Mucosa of gallbladder (tissue), 1 donor: ENCODE measurements at regions not wholly inside any gene's neighbourhood (a gene's known extent, or its start where the extent isn't known, plus 50 kb on each side); places are given as distances from the start of the nearest gene placed in this dataset.
A peak's percentile ranks its signal among the peaks of the same experiment; 100 is the strongest.
"Not testable (repeated sequence)": the region's sequence is repeated elsewhere in the genome, so short reads cannot be mapped to it uniquely, and the experiment has no call there.

Experiments
- DNase-seq: peaks from one replicate; pipeline ENCODE4 v3.0.0-alpha.2; 2020; ENCODE audit warnings: low spot score
- donor health status: DM: no; HTN: no; CAD: no.

DNA sequence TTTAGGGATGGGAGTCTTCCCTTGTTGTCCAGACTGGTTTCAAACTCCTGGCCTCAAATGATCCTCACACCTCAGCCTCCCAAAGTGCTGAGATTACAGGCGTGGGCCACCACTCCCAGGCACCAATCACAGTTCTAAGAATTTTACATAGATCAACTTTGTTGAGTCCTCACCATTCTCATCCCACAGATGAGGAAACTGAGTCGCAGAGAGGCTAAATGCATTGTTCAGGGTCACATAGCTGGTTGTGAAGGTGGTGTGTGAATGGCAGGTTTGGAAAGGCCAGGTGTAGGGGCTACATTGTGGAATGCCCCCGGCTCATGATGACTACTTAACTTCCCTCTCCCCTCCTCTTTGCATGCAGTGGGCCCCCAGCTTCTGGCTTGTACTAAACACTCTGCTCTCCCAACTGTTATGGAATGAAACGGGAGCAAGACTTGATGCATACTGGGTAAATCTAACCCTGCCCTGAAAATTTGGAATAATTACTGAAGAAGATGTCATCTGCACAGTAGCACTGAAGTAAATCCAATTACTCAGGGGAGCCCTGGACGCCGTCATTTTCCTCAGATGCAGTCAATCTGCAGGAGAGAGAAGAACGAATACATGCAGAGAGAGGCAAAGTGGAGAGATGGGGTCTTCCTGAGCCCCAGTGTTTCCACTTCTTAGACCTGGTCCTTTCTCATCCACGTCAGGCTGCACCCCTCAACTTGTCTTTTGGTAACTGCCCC, 102.3 kb upstream of the ZNF217 start:
- no peak for DNase-seq

DNA sequence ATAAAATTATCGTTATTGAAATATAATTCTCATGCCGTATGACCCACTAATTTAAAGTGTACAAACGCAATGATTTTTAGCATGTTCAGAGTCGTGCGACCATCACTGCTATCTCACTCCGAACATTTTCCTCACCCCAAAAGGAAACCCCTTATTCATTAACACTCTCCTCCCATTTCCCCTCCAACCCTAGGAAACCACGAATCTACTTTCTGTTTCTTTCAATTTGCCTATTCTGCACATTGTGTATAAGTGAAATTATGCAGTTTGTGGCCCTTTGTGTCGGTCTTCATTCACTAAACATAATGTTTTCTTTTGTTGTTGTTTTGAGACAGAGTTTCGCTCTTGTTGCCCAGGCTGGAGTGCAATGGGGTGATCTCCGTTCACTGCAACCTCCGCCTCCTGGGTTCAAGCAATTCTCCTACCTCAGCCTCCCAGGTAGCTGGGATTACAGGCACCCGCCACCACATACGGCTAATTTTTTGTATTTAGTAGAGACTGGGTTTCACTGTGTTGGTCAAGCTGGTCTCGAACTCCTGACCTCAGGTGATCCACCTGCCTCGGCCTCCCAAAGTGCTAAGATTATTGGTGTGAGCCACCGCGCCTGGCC, 99.7 kb upstream of the ZNF217 start:
- DNase-seq = no peak

DNA sequence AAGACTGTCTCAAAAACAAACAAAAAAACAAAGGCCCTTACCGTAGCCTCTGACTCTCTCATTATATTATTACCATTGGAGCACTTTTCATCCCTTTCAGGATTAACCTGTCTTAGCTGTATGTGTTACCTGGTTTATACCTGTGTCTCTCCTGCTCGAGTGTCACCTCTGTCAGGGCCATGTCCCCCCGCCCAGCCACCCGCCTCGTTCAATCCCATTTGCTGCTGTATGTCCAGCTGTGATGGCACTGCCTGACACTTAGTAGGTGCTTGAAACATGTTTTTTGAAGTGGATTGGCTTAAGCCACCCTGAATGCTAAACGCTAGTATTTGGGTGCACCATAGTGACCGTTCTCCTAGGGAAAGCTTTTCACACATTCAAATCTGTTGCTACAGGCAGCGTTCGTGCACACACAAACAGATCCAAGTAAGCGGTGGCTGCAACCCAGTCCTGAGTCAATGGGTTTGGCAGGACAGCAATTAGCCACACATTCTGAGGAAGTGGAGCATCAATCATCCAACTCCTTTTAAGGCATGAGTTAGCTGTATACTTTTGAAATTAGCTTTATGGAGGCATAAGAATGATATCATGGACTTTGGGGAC, 98.9 kb upstream of the ZNF217 start:
- no peak for DNase-seq

DNA sequence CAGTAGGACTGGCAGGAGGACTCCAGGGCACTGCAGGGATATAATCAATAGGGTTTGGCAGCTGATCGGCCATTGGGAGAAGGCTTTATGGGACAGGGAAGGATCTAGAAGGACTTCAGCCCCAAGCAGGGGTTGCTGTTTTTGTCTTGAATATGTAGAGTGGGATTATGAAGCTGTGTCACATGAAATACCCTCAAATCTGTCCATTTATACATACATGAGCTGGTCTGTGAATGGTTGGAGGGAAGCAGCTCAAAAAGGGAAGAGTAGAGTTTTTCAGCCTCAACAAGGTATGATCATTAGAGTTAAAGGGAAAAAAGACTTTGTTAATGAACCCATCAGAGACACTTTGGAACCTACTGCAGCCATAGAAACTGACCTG, 98.2 kb upstream of the ZNF217 start:
- no peak for DNase-seq

DNA sequence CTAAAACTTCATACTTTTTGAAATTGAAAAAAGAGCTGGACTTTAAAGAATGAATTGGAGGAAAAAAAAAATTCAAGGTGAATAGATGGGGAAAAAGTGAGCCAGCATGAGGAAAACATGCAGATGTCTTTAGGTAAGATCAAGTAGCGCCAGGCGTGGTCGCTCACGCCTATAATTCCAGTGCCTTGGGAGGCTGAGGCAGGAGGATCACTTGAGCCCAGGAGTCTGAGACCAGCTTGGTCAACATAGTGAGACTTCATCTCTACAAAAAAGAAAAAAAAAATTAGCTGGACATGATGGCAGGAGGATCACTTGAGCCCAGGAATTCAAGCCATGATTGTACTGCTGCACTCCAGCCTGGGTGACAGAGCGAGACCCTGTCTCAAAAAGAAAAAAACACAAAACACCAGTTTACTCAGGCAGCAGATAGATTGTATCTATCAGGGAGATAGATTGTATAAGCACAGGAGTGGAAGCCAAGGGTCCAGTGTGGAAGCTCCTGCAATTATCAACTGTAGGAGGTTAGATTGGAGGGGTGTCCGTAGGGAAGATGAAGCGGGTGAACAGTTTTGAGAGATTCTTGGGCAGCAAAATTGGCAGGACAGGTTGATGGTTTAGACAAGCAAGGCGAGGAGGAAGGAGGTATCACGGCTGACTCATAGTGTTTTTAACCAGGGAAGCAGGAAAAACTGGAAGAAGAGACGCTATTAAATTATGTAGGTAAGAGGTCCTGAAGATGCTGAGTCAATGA, 97.6 kb upstream of the ZNF217 start:
- no peak for DNase-seq

DNA sequence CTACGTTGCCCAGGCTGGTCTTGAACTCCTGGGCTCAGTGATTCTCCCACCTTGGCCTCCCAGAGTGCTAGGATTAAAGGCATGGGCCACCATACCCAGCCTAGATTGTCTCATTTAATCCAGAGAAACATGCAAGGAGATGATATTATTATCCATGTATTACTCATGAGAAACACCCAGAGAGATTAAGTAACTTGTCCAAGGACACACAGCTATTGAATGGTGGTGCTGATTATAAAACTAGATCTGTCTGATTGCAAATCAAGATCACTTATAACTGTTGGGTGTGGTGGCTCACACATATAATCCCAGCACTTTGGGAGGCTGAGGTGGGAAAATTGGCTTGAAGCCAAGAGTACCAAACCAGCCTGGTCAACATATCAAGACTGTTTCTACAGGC, 94.4 kb upstream of the ZNF217 start:
- DNase-seq = no peak

DNA sequence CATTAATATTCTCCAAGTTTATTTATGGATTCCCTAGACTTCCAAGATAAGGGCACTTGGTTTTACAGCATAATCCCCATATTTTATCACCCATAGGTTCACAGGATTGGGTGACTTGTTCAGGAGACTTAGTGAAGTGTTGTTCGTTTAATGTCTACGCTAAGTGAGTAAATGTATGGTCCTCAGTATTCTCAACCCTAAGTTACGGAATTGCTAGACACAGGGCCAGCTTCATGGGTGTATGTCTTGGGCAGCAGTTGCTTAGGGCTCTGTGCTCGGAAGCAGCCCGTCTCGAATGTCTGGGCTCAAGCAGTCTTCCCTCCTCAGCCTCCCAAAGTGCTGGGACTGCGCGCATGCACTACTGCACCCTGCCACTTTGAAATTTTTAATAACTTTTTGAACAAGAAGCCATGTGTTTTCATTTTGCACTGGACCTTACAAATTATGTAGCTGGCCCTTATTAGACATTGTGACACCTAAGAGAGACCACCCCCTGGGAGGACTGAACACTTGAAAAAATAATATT, 91.5 kb upstream of the ZNF217 start:
- DNase-seq = no peak

DNA sequence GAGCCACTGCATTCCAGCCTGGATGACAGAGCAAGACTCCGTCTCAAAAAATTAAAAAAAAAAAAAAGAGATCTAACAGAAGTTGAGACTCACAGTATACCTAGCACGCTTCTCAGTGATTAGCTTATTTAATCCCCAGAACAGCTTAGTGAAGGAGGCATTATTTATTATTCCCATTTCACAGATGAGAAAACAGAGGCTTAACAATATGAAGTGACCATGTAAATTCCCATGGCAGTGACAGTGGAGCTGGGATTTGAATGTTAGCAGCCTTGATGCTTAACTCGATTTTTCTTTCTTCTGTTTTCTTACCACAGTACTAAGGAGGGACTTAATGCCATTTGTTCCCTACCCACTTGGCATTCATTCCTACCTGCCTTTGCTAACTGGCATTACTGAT, 89.9 kb upstream of the ZNF217 start:
- DNase-seq = no peak

DNA sequence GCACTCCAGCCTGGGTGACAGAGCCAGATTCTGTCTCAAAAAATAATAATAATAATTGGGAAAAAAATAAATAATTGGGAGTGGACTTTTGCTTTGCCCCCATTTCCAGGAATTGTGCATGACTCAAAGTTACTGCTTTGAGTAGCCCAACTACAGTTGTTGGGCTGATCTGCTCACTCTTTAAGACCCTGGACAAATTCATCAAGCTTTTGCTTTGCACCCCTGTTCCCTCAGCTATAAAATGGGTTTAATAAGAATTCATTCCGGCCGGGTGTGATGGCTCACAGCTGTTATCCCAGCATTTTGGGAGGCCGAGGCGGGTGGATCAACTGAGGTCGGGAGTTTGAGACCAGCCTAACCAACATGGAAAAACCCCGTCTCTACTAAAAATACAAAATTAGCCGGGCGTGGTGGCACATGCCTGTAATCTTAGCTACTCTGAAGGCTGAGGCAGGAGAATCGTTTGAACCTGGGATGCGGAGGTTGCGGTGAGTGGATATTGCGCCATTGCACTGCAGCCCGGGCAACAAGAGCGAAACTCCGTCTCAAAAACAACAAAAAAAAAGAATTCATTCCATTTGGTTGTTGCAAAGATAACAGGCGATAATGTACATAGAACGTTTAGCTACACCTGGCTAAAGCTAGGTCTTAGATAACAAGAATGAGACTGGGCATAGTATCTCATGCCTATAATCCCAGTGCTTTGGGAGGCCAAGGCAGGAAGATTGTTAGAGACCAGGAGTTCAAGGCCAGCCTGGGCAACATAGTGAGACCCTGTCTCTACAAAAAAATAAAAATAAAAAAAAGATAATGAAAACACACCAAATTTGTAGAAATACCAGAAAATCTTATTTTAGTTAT, 87.9 kb upstream of the ZNF217 start:
- no peak for DNase-seq

DNA sequence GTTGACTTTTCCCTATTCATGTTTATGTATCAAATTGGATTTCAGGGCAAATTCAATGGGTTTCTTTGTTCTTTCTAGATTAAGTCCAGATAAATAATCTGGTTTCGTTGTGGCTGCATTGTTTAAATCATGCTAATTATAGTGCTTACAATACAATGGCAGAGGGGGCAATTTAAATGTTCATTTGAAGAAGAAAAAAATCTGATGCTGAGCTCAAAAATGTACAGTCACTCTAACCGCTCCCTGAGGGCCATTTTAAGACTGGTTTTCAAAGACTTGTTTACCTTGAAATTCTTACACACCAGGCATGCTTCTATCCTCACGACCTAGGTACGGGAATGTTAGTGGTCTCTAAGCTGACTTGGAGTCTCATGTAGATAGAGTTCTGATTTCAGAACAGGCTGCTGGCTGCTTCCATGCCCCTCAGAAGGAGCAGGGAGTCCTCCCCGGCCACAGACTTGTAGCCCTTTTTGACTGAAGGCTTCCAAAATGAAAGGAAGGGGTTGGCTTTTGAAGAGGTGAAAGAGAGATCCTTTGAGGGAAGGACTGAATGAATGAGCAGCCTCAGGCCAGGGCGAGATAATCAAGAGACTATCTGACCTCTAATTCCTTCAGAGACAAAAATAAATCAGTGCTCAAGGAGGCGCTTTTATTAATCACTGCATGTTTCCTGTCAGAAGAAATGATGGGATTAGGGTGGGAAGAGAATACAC, 86.1 kb upstream of the ZNF217 start:
- DNase-seq = no peak

DNA sequence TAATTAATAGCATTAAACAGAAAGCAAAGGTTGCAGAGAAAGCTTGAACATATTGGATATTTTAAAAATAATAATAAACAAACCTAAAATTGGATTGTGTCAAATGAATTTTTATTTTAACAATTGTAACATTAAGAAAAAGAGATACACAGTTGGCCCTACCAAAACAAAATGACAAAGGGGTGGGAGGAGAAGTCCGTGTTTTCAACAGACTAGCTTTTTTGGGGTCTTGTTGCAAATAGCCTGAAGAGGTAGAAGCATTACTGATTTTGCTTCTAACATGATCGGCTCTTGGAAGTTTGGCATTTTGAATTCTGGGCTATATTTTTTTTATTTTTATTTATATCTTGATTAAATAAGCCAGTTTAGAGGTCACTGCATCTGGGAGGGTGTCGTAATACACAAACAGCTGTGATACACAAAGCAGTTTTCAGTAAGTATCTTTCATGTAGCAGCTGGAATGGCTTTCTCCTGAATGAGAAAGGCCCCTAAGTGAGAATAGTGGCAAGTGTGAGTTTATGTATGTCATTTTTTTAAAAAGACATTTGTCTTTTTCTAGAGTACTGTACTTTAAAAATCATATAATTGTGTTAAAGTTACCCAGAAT, 85.5 kb upstream of the ZNF217 start:
- no peak for DNase-seq

DNA sequence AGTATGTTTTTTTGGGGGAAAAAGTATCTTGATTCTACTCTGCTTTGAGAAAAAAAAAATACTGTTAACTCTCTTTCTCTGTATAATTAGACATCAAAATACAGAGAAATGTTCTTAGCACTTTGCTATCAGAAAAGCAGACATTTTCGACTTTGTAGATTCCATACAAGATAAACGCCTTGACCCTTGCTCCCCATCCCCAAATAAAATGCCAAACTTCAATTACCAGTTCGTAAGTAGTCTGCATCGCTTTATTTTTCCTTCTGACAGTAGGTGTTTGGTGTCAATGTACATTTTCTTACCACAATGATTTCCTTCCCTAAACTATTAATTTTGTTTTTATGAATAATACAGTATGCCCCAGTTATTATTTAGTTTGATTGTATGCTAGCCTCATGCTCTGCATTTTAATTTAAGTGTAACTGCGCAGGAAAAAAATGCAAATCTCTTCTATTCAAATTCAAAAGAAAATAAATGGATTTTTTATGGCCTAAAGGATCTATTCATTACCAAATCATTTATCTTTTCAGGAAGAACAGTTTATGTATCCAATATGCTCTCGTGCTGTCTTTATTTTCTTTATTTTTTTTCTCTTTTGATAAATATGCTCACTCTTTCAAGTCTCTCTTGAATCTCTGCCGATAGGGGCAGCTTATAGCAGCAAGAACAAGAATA, 84.8 kb upstream of the ZNF217 start:
- DNase-seq = no peak

DNA sequence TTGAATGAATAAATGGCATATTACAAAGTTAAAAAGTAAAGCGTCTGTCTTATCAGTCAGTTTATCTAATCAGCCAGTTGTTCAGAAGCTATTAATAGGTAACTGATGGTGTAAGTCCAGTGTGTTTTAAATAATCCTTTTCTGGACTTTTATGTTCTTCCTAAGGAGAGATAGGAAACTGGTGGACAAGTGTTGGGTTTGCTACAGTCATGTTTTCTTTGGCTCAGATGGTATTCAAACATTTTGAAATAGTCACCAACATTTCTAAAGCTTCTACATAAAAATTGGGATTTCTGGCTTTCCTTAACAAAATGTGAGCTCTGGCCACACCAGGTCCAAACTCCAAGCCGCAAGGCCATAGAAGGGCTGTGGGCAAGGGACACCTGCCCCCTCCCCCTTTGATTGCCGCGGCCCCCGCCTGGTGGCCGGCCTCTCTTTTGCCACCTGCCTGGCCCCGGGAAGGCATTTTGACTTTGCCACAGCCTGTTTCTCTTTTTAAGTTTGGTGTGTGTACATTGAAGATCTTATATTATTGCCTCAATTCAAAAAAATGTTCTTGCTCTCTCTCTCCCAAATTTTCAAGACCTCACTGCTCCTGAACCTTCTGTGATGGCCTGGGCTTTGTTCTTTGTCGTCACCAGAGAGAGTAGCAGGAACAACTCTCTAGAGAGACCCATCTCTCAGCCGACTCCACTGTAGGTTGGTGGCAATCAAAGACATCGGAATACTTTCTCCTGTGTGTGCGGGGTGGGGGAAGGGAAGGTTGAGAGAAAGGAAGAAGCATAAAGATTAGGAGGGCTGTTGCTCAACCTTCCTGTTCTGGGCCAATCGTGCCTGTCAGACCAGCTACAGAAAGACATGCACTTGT, 84.0 kb upstream of the ZNF217 start:
- peak; percentile 67 for DNase-seq

DNA sequence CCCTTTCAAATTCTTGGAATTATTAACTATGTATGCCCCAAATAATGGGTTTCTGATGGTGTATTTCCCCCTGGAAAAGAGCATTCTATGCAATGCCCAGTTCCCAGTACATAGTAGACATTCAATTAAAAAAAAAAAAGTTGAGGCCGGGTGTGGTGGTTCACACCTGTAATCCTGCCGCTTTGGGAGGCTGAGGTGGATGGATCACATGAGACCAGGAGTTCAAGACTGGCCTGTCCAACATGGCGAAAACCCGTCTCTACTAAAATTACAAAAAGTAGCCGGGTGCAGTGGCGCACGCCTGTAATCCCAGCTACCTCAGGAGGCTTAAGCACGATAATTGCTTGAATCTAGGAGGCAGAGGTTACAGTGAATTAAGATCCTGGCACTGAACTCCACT, 83.3 kb upstream of the ZNF217 start:
- no peak for DNase-seq

DNA sequence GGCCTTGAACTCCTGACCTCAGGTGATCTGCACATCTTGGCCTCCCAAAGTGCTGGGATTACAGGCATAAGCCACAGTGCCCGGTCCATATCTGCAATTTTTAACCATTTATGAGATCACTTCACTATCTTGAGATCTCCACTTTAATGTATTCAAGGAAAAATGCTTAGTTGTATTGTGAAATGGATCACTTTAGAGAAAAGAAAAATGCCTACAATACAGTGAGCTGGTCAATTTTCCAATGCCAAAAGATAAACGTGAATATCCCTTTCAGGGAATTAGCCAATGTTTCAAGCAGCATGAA, 82.8 kb upstream of the ZNF217 start:
- DNase-seq = no peak

DNA sequence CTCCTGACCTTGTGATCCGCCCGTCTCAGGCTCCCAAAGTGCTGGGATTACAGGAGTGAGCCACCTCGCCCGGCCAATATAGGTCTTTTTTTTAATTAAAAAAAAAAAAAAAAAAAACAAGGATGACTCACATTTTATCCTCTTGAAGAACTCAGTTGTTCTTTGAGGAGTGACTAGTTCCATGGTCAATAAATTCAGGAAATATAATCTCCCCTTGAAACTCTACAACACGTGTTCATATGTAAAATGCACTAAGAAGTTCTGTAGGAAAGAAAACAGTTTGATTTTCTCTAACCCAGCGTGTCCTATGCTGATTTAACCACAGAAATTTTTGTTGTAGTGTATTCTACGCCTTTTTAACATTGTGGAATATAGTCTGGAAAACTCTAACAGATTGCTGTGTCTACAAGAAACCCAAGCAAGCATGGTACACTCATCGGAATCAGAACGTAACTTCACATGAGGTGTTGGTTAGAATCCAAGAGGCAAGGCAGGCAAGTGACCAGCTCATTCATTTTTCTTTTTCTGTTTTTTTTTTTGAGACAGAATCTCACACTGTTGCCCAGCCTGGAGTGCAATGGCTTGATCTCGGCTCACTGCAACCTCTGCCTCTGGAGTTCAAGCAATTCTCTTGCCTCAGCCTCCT, 79.0 kb upstream of the ZNF217 start:
- DNase-seq = no peak

DNA sequence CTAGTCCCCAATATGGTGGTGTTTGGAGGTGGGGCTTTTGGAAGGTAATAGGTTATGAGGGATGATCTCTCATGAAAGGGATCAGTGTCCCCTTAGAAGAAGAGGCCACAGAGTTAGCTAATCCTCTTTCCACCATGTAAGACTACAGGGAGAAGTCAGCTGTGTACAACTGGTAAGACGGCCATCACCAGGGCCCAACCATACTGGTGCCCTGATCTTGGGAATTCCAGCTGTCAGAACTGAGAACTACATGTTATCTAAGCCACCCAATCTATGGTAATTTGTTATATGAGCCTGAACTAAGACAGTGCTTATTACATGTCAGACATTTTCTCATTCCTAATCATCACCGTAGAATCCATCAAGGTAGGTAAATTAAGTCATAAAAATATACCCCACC, 77.7 kb upstream of the ZNF217 start:
- DNase-seq = no peak

DNA sequence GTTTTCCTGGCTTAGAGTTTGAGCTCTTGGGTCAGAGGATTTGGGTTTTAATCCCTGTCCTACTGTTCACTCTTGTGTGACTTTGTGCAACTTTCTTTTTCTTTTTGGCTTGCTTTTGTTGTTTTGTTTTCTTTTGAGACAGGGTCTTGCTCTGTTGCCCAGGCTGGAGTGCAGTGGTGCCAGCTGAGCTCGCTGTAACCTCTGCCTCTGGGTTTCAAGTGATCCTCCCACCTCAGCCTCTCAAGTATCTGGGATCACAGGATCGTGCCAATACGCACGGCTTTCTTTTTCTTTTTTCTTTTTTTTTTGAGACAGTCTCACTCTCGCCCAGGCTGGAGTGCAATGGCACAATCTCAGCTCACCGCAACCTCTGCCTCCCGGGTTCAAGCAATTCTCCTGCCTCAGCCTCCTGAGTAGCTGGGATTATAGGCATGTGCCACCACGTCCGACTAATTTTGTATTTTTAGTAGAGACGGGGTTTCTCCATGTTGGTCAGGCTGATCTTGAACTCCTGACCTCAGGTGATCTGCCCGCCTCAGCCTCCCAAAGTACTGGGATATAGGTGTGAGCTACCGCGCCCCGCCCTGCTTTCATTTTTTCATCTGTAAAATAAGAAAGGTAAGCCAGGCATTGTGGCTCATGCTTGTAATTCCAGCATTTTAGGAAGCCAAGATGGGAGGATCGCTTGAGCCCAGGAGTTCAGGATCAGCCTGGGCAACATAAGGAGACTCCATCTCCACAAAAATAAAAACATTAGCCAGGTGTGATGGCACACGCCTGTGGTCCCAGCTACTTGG, 76.1 kb upstream of the ZNF217 start:
- DNase-seq = not testable (repeated sequence)
